ENCODE measurements at regions not wholly inside any gene's neighbourhood (a gene's known extent, or its start where the extent isn't known, plus 50 kb on each side); places are given as distances from the start of the nearest gene placed in this dataset.

DNA sequence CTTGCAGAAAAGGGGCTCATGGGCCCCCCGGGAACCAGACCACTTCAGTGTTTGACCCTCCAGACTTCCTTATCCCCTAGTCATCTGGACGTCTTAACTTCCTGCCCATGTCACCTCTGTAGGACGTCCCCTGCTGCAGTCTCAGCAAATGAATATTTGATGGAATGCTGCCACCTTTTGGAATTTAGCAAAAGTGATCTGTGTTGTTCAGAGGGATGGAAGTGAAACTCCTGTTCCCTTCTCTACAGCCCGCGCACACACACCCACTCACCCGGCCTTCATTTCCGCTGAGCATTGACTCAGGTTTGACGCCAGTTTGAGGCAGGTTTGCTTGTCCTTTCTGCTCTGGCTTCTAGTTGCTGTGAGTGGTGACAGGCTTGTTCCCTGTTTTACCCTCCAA is 507.2 kb upstream of the EEF2KMT start:
- no peak overlapping the region for H3K4me3 Mint-ChIP-seq
- no peaks in the 10 kb centered on the region for H3K9me3 Mint-ChIP-seq
- Histone ChIP-seq H3K27me3 (ENCODE audit: insufficient read depth) (no peaks in the 10 kb centered on the region), H2AFZ (no peak overlapping the region), H3K4me2 (no peak overlapping the region), H4K20me1 (replicated peaks; ENCODE audit: insufficient read depth) (no peaks in the 10 kb centered on the region), H3F3A (replicated peaks; ENCODE audit: low read depth) (no peaks in the 10 kb centered on the region), H3K36me3 (ENCODE audit: insufficient read depth) (no peaks in the 10 kb centered on the region), H3K79me2 (replicated peaks; ENCODE audit: insufficient read depth) (no peaks in the 10 kb centered on the region), H3K4me3 (no peak overlapping the region), H3K4me1 (ENCODE audit: insufficient read depth) (no peaks in the 10 kb centered on the region), H3K27ac (ENCODE audit: low read depth) (no peak overlapping the region), H3K9me2 (ENCODE audit: insufficient read depth) (peaks cover 4% of the 10 kb centered on the region; the same call in 1 of the 2 replicates)
- ATAC-seq (peak; percentile 88), DNase-seq (ENCODE audit: low spot score) (peak; percentile 46)
- no peaks in the 10 kb centered on the region for H3K27me3 Mint-ChIP-seq (ENCODE audit: insufficient read depth, low read depth, poor library complexity)
- TF ChIP-seq, protein P1, sequence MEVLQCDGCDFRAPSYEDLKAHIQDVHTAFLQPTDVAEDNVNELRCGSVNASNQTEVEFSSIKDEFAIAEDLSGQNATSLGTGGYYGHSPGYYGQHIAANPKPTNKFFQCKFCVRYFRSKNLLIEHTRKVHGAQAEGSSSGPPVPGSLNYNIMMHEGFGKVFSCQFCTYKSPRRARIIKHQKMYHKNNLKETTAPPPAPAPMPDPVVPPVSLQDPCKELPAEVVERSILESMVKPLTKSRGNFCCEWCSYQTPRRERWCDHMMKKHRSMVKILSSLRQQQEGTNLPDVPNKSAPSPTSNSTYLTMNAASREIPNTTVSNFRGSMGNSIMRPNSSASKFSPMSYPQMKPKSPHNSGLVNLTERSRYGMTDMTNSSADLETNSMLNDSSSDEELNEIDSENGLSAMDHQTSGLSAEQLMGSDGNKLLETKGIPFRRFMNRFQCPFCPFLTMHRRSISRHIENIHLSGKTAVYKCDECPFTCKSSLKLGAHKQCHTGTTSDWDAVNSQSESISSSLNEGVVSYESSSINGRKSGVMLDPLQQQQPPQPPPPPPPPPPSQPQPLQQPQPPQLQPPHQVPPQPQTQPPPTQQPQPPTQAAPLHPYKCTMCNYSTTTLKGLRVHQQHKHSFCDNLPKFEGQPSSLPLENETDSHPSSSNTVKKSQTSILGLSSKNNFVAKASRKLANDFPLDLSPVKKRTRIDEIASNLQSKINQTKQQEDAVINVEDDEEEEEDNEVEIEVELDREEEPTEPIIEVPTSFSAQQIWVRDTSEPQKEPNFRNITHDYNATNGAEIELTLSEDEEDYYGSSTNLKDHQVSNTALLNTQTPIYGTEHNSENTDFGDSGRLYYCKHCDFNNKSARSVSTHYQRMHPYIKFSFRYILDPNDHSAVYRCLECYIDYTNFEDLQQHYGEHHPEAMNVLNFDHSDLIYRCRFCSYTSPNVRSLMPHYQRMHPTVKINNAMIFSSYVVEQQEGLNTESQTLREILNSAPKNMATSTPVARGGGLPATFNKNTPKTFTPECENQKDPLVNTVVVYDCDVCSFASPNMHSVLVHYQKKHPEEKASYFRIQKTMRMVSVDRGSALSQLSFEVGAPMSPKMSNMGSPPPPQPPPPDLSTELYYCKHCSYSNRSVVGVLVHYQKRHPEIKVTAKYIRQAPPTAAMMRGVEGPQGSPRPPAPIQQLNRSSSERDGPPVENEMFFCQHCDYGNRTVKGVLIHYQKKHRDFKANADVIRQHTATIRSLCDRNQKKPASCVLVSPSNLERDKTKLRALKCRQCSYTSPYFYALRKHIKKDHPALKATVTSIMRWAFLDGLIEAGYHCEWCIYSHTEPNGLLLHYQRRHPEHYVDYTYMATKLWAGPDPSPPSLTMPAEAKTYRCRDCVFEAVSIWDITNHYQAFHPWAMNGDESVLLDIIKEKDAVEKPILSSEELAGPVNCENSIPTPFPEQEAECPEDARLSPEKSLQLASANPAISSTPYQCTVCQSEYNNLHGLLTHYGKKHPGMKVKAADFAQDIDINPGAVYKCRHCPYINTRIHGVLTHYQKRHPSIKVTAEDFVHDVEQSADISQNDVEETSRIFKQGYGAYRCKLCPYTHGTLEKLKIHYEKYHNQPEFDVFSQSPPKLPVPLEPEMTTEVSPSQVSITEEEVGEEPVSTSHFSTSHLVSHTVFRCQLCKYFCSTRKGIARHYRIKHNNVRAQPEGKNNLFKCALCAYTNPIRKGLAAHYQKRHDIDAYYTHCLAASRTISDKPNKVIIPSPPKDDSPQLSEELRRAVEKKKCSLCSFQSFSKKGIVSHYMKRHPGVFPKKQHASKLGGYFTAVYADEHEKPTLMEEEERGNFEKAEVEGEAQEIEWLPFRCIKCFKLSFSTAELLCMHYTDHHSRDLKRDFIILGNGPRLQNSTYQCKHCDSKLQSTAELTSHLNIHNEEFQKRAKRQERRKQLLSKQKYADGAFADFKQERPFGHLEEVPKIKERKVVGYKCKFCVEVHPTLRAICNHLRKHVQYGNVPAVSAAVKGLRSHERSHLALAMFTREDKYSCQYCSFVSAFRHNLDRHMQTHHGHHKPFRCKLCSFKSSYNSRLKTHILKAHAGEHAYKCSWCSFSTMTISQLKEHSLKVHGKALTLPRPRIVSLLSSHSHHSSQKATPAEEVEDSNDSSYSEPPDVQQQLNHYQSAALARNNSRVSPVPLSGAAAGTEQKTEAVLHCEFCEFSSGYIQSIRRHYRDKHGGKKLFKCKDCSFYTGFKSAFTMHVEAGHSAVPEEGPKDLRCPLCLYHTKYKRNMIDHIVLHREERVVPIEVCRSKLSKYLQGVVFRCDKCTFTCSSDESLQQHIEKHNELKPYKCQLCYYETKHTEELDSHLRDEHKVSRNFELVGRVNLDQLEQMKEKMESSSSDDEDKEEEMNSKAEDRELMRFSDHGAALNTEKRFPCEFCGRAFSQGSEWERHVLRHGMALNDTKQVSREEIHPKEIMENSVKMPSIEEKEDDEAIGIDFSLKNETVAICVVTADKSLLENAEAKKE (CRISPR knock-in tag; IDR thresholded peaks at IDR 0.05), result no peak
- TF ChIP-seq NANOG (IDR thresholded peaks at IDR 0.05; ENCODE audit: borderline replicate concordance), result no peak
- TF ChIP-seq, protein P2, sequence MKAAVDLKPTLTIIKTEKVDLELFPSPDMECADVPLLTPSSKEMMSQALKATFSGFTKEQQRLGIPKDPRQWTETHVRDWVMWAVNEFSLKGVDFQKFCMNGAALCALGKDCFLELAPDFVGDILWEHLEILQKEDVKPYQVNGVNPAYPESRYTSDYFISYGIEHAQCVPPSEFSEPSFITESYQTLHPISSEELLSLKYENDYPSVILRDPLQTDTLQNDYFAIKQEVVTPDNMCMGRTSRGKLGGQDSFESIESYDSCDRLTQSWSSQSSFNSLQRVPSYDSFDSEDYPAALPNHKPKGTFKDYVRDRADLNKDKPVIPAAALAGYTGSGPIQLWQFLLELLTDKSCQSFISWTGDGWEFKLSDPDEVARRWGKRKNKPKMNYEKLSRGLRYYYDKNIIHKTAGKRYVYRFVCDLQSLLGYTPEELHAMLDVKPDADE (IDR thresholded peaks at IDR 0.05), result no peak
- TF ChIP-seq, protein P3, sequence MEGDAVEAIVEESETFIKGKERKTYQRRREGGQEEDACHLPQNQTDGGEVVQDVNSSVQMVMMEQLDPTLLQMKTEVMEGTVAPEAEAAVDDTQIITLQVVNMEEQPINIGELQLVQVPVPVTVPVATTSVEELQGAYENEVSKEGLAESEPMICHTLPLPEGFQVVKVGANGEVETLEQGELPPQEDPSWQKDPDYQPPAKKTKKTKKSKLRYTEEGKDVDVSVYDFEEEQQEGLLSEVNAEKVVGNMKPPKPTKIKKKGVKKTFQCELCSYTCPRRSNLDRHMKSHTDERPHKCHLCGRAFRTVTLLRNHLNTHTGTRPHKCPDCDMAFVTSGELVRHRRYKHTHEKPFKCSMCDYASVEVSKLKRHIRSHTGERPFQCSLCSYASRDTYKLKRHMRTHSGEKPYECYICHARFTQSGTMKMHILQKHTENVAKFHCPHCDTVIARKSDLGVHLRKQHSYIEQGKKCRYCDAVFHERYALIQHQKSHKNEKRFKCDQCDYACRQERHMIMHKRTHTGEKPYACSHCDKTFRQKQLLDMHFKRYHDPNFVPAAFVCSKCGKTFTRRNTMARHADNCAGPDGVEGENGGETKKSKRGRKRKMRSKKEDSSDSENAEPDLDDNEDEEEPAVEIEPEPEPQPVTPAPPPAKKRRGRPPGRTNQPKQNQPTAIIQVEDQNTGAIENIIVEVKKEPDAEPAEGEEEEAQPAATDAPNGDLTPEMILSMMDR (conservative IDR thresholded peaks at IDR 0.05; ENCODE audit: low read depth in 2 of 2), result peak; percentile 33 to 62; a peak in 3 of 4 replicates
- TF ChIP-seq STAT1 (IDR thresholded peaks at IDR 0.05; ENCODE audit: unreplicated experiment), result no peak
- no peaks in the 10 kb centered on the region; the same call in 1 of the 3 replicates for H3K36me3 Mint-ChIP-seq (ENCODE audit: low read depth)
- peaks cover 3% of the 10 kb centered on the region for H3K4me1 Mint-ChIP-seq
- H3K27ac Mint-ChIP-seq, result no peak overlapping the region
